ENCODE measurements at regions not wholly inside any gene's neighbourhood (a gene's known extent, or its start where the extent isn't known, plus 50 kb on each side); places are given as distances from the start of the nearest gene placed in this dataset.

GRCh38 chr6:169078399-169079145 lies 175.1 kb downstream of the THBS2 start:
- Histone ChIP-seq H3K27ac (ENCODE audit: low read depth in 2 of 2, low read length in 1 of 2) (no peak overlapping the region), H3K9me3 (ENCODE audit: control insufficient read depth in 2 of 2, insufficient read depth in 1 of 2, low read depth in 1 of 2, low read length in 1 of 2) (no peaks in the 10 kb centered on the region), H3K4me3 (ENCODE audit: low read depth in 1 of 2, low read length in 2 of 2) (no peak overlapping the region), H3K27me3 (ENCODE audit: control insufficient read depth in 1 of 2, insufficient read depth in 2 of 2, low read length in 2 of 2) (no peaks in the 10 kb centered on the region), H3K36me3 (ENCODE audit: control insufficient read depth in 2 of 2, insufficient read depth in 2 of 2, low read length in 1 of 2) (no peaks in the 10 kb centered on the region), H3K4me1 (ENCODE audit: control insufficient read depth in 2 of 2, insufficient read depth in 2 of 2, low read length in 1 of 2) (no peaks in the 10 kb centered on the region)
- WGBS, 2 donors, result 93 to 95% methylated on average over 7 of the region's 7 CpGs

GRCh38 chr6:169075915-169076654 lies 177.6 kb downstream of the THBS2 start:
- no peaks in the 10 kb centered on the region for H3K9me3 ChIP-seq (ENCODE audit: control insufficient read depth in 2 of 2, insufficient read depth in 1 of 2, low read depth in 1 of 2, low read length in 1 of 2)
- no peak overlapping the region for H3K4me3 ChIP-seq (ENCODE audit: low read depth in 1 of 2, low read length in 2 of 2)
- H3K27ac ChIP-seq (ENCODE audit: low read depth in 2 of 2, low read length in 1 of 2), result no peak overlapping the region
- WGBS, 2 donors, result 75 to 79% methylated on average over 9 of the region's 9 CpGs
- H3K27me3 ChIP-seq (ENCODE audit: control insufficient read depth in 1 of 2, insufficient read depth in 2 of 2, low read length in 2 of 2), result no peaks in the 10 kb centered on the region
- no peaks in the 10 kb centered on the region for H3K36me3 ChIP-seq (ENCODE audit: control insufficient read depth in 2 of 2, insufficient read depth in 2 of 2, low read length in 1 of 2)
- H3K4me1 ChIP-seq (ENCODE audit: control insufficient read depth in 2 of 2, insufficient read depth in 2 of 2, low read length in 1 of 2), result no peaks in the 10 kb centered on the region

- WGBS, 2 donors, result 68 to 69% methylated on average over 19 of the region's 19 CpGs
- Histone ChIP-seq H3K4me1 (ENCODE audit: control insufficient read depth in 2 of 2, insufficient read depth in 2 of 2, low read length in 1 of 2) (no peaks in the 10 kb centered on the region), H3K9me3 (ENCODE audit: control insufficient read depth in 2 of 2, insufficient read depth in 1 of 2, low read depth in 1 of 2, low read length in 1 of 2) (no peaks in the 10 kb centered on the region), H3K36me3 (ENCODE audit: control insufficient read depth in 2 of 2, insufficient read depth in 2 of 2, low read length in 1 of 2) (no peaks in the 10 kb centered on the region), H3K27me3 (ENCODE audit: control insufficient read depth in 1 of 2, insufficient read depth in 2 of 2, low read length in 2 of 2) (no peaks in the 10 kb centered on the region), H3K4me3 (ENCODE audit: low read depth in 1 of 2, low read length in 2 of 2) (no peak overlapping the region), H3K27ac (ENCODE audit: low read depth in 2 of 2, low read length in 1 of 2) (peak overlapping the region in 1 of 2 donors; percentile 66)
Observed at GRCh38 chr6:169075211-169075914, 178.3 kb downstream of the THBS2 start.

GRCh38 chr6:169074526-169074925 lies 179.1 kb downstream of the THBS2 start:
- H3K27ac ChIP-seq (ENCODE audit: low read depth in 2 of 2, low read length in 1 of 2), result peak overlapping the region in 1 of 2 donors; percentile 21

GRCh38 chr6:169073311-169073710 lies 180.3 kb downstream of the THBS2 start:
- Histone ChIP-seq H3K9me3 (ENCODE audit: control insufficient read depth in 2 of 2, insufficient read depth in 1 of 2, low read depth in 1 of 2, low read length in 1 of 2) (no peaks in the 10 kb centered on the region), H3K4me3 (ENCODE audit: low read depth in 1 of 2, low read length in 2 of 2) (no peak overlapping the region), H3K4me1 (ENCODE audit: control insufficient read depth in 2 of 2, insufficient read depth in 2 of 2, low read length in 1 of 2) (no peaks in the 10 kb centered on the region), H3K27ac (ENCODE audit: low read depth in 2 of 2, low read length in 1 of 2) (no peak overlapping the region), H3K27me3 (ENCODE audit: control insufficient read depth in 1 of 2, insufficient read depth in 2 of 2, low read length in 2 of 2) (no peaks in the 10 kb centered on the region), H3K36me3 (ENCODE audit: control insufficient read depth in 2 of 2, insufficient read depth in 2 of 2, low read length in 1 of 2) (no peaks in the 10 kb centered on the region)
- WGBS, 2 donors, result 69 to 75% methylated on average over 3 of the region's 3 CpGs

More at GRCh38 chr6:169074526-169074925, 179.1 kb downstream of the THBS2 start:
- Histone ChIP-seq H3K9me3 (ENCODE audit: control insufficient read depth in 2 of 2, insufficient read depth in 1 of 2, low read depth in 1 of 2, low read length in 1 of 2) (no peaks in the 10 kb centered on the region), H3K36me3 (ENCODE audit: control insufficient read depth in 2 of 2, insufficient read depth in 2 of 2, low read length in 1 of 2) (no peaks in the 10 kb centered on the region), H3K27me3 (ENCODE audit: control insufficient read depth in 1 of 2, insufficient read depth in 2 of 2, low read length in 2 of 2) (no peaks in the 10 kb centered on the region), H3K4me1 (ENCODE audit: control insufficient read depth in 2 of 2, insufficient read depth in 2 of 2, low read length in 1 of 2) (no peaks in the 10 kb centered on the region), H3K4me3 (ENCODE audit: low read depth in 1 of 2, low read length in 2 of 2) (no peak overlapping the region)
- 50 to 61% methylated on average over 4 of the region's 4 CpGs for WGBS, 2 donors

GRCh38 chr6:169072127-169073042 lies 181.3 kb downstream of the THBS2 start:
- Histone ChIP-seq H3K27ac (ENCODE audit: low read depth in 2 of 2, low read length in 1 of 2) (no peak overlapping the region), H3K9me3 (ENCODE audit: control insufficient read depth in 2 of 2, insufficient read depth in 1 of 2, low read depth in 1 of 2, low read length in 1 of 2) (no peaks in the 10 kb centered on the region), H3K4me3 (ENCODE audit: low read depth in 1 of 2, low read length in 2 of 2) (no peak overlapping the region), H3K36me3 (ENCODE audit: control insufficient read depth in 2 of 2, insufficient read depth in 2 of 2, low read length in 1 of 2) (no peaks in the 10 kb centered on the region), H3K27me3 (ENCODE audit: control insufficient read depth in 1 of 2, insufficient read depth in 2 of 2, low read length in 2 of 2) (no peaks in the 10 kb centered on the region), H3K4me1 (ENCODE audit: control insufficient read depth in 2 of 2, insufficient read depth in 2 of 2, low read length in 1 of 2) (no peaks in the 10 kb centered on the region)
- 85 to 86% methylated on average over 23 of the region's 23 CpGs for WGBS, 2 donors

GRCh38 chr6:169071394-169071793 lies 182.3 kb downstream of the THBS2 start:
- H3K4me1 ChIP-seq (ENCODE audit: control insufficient read depth in 2 of 2, insufficient read depth in 2 of 2, low read length in 1 of 2), result no peaks in the 10 kb centered on the region
- no peaks in the 10 kb centered on the region for H3K9me3 ChIP-seq (ENCODE audit: control insufficient read depth in 2 of 2, insufficient read depth in 1 of 2, low read depth in 1 of 2, low read length in 1 of 2)
- H3K27me3 ChIP-seq (ENCODE audit: control insufficient read depth in 1 of 2, insufficient read depth in 2 of 2, low read length in 2 of 2), result no peaks in the 10 kb centered on the region
- 78 to 85% methylated on average over 7 of the region's 7 CpGs for WGBS, 2 donors
- no peak overlapping the region for H3K4me3 ChIP-seq (ENCODE audit: low read depth in 1 of 2, low read length in 2 of 2)
- no peak overlapping the region for H3K27ac ChIP-seq (ENCODE audit: low read depth in 2 of 2, low read length in 1 of 2)
- no peaks in the 10 kb centered on the region for H3K36me3 ChIP-seq (ENCODE audit: control insufficient read depth in 2 of 2, insufficient read depth in 2 of 2, low read length in 1 of 2)

GRCh38 chr6:169070506-169071176 lies 183.0 kb downstream of the THBS2 start:
- Histone ChIP-seq H3K27ac (ENCODE audit: low read depth in 2 of 2, low read length in 1 of 2) (peak overlapping the region in 1 of 2 donors; percentile 12), H3K27me3 (ENCODE audit: control insufficient read depth in 1 of 2, insufficient read depth in 2 of 2, low read length in 2 of 2) (no peaks in the 10 kb centered on the region), H3K9me3 (ENCODE audit: control insufficient read depth in 2 of 2, insufficient read depth in 1 of 2, low read depth in 1 of 2, low read length in 1 of 2) (no peaks in the 10 kb centered on the region), H3K4me1 (ENCODE audit: control insufficient read depth in 2 of 2, insufficient read depth in 2 of 2, low read length in 1 of 2) (no peaks in the 10 kb centered on the region), H3K36me3 (ENCODE audit: control insufficient read depth in 2 of 2, insufficient read depth in 2 of 2, low read length in 1 of 2) (no peaks in the 10 kb centered on the region), H3K4me3 (ENCODE audit: low read depth in 1 of 2, low read length in 2 of 2) (no peak overlapping the region)
- WGBS, 2 donors, result 36 to 56% methylated on average over 14 of the region's 14 CpGs

Data from esophagus (tissue), 2 donors.